ENCODE measurements at regions not wholly inside any gene's neighbourhood (a gene's known extent, or its start where the extent isn't known, plus 50 kb on each side); places are given as distances from the start of the nearest gene placed in this dataset.

DNA sequence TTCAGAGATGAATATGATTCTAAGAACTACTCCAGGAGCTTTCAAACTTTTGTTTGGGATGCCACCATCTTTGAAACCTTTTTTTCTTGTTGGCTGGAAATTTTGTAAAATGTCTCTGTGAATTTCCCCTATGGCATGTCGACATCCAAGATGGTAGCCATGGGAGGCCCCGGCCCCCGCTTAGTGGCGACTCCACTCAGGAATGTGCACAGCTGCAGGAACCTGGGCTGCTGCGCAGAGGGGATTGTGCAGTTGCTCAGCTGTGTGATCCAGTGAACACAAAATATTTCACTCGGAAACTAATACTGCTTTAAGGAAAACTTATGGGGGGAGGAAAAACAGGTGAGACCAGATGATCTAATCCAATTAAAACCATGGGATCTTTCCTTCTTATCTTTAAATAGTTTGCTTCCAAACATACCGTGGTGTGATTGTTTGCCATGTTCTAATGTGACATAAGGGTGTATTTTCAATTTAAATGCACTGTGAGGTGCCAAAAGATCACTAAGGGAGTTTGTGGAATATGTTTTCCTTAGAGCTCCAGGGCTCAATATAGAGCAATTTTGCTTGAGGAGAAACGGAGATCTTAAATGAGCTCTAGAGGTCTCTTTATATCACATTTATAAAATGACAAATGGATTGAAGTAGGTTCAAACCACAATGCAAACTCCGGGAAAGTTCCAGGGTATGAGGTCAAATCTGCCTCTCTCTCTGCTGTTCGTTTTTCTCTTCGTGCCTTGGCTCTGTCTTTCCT, 497.7 kb downstream of the FGF9 start:
- TF ChIP-seq, protein P1, sequence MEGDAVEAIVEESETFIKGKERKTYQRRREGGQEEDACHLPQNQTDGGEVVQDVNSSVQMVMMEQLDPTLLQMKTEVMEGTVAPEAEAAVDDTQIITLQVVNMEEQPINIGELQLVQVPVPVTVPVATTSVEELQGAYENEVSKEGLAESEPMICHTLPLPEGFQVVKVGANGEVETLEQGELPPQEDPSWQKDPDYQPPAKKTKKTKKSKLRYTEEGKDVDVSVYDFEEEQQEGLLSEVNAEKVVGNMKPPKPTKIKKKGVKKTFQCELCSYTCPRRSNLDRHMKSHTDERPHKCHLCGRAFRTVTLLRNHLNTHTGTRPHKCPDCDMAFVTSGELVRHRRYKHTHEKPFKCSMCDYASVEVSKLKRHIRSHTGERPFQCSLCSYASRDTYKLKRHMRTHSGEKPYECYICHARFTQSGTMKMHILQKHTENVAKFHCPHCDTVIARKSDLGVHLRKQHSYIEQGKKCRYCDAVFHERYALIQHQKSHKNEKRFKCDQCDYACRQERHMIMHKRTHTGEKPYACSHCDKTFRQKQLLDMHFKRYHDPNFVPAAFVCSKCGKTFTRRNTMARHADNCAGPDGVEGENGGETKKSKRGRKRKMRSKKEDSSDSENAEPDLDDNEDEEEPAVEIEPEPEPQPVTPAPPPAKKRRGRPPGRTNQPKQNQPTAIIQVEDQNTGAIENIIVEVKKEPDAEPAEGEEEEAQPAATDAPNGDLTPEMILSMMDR (conservative IDR thresholded peaks at IDR 0.05): no peak
- no peak for TF ChIP-seq EZH2 (IDR thresholded peaks at IDR 0.05; ENCODE audit: low read depth)
